ENCODE measurements at regions not wholly inside any gene's neighbourhood (a gene's known extent, or its start where the extent isn't known, plus 50 kb on each side); places are given as distances from the start of the nearest gene placed in this dataset.
"Not testable (repeated sequence)": the region's sequence is repeated elsewhere in the genome, so short reads cannot be mapped to it uniquely, and the experiment has no call there.

DNA sequence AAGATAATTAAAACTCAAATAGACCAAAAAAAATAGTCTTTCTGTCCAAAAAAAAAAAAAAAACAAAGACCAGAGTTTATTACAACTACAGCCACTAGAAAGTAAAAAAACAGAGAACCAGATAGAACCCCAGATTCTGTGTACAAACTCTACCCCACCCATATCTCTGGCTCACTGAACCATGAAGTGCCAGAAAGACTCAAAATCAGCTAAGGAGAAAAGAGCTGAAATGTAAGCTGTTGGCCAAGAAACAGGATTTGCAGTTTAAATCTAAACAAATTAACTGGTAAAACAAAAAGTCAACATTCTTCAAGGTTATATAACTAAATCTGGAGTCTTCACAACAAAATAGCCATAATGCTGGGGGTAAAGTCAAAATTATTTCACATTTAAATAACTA is 278.9 kb downstream of the SEC16B start:
- Histone ChIP-seq H3K36me3 (ENCODE audit: insufficient read depth, low read length) (no peaks in the 10 kb centered on the region), H3K27ac (no peak overlapping the region), H3K9ac (ENCODE audit: insufficient read length) (no peak overlapping the region), H3K9me3 (ENCODE audit: low read depth, low read length) (no peaks in the 10 kb centered on the region), H3K4me3 (no peak overlapping the region)
- TF ChIP-seq EZH2 (IDR thresholded peaks at IDR 0.05) (no peak), POLR2AphosphoS5 (IDR thresholded peaks at IDR 0.05; ENCODE audit: borderline replicate concordance, low read depth, low read length) (no peak), FOXP2 (optimal IDR thresholded peaks at IDR 0.05; ENCODE audit: control extremely low read depth, extremely low read length, insufficient read depth) (no peak)
- no peak for DNase-seq (ENCODE audit: low read depth, low spot score)

DNA sequence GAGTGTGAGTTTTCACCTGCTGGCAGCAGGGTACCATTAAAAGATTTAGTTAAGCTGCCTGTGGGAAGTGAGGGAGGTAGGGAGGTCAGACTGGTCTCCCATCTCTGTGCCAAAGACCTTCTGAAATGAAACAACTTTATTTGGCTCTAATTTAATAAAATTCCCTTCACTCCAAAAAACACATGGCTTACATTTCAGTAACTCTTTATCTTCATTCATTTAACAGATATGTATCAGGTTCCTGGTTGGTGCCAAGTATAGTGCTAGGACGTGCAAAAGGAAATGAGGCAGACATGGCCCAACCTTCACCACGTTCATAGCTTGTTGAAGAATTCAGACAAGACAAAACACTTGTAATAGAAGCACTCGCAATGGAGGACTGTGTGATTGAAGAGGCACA is 282.3 kb downstream of the SEC16B start:
- TF ChIP-seq POLR2AphosphoS5 (IDR thresholded peaks at IDR 0.05; ENCODE audit: borderline replicate concordance, low read depth, low read length) (no peak), FOXP2 (optimal IDR thresholded peaks at IDR 0.05; ENCODE audit: control extremely low read depth, extremely low read length, insufficient read depth) (no peak), EZH2 (IDR thresholded peaks at IDR 0.05) (no peak)
- Histone ChIP-seq H3K36me3 (ENCODE audit: insufficient read depth, low read length) (no peaks in the 10 kb centered on the region), H3K9me3 (ENCODE audit: low read depth, low read length) (no peaks in the 10 kb centered on the region), H3K27ac (no peak overlapping the region), H3K9ac (ENCODE audit: insufficient read length) (no peak overlapping the region), H3K4me3 (no peak overlapping the region)
- DNase-seq (ENCODE audit: low read depth, low spot score): no peak

DNA sequence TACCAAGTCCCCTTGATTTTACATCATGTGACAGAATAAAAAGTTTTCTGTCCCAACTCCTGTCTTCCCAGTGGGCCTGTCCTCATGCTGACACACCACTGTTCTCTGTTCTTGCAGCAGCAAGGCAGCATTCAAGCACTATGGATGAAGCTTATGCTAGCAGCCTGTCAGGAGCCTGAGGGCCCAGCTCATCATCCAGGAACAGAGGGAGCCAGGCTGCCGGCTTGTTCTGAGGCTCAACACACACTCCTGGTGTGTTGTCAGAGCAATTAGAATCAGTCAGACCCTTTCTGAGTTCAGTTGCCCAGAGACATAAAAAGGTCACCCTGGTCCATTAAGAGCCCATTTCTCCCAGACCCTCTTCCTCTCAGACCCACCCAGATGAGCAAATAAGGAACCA is 282.9 kb downstream of the SEC16B start:
- H3K9ac ChIP-seq (ENCODE audit: insufficient read length): no peak overlapping the region
- H3K9me3 ChIP-seq (ENCODE audit: low read depth, low read length): no peaks in the 10 kb centered on the region
- H3K36me3 ChIP-seq (ENCODE audit: insufficient read depth, low read length): no peaks in the 10 kb centered on the region
- no peak overlapping the region for H3K27ac ChIP-seq
- TF ChIP-seq EZH2 (IDR thresholded peaks at IDR 0.05): no peak
- no peak for TF ChIP-seq FOXP2 (optimal IDR thresholded peaks at IDR 0.05; ENCODE audit: control extremely low read depth, extremely low read length, insufficient read depth)
- TF ChIP-seq POLR2AphosphoS5 (IDR thresholded peaks at IDR 0.05; ENCODE audit: borderline replicate concordance, low read depth, low read length): no peak
- DNase-seq (ENCODE audit: low read depth, low spot score): no peak
- no peak overlapping the region for H3K4me3 ChIP-seq

- no peaks in the 10 kb centered on the region for H3K9me3 ChIP-seq (ENCODE audit: low read depth, low read length)
- no peak overlapping the region for H3K4me3 ChIP-seq
- H3K9ac ChIP-seq (ENCODE audit: insufficient read length): no peak overlapping the region
- no peak for TF ChIP-seq EZH2 (IDR thresholded peaks at IDR 0.05)
- no peak for TF ChIP-seq POLR2AphosphoS5 (IDR thresholded peaks at IDR 0.05; ENCODE audit: borderline replicate concordance, low read depth, low read length)
- TF ChIP-seq FOXP2 (optimal IDR thresholded peaks at IDR 0.05; ENCODE audit: control extremely low read depth, extremely low read length, insufficient read depth): no peak
- DNase-seq (ENCODE audit: low read depth, low spot score): no peak
- H3K36me3 ChIP-seq (ENCODE audit: insufficient read depth, low read length): no peaks in the 10 kb centered on the region
- no peak overlapping the region for H3K27ac ChIP-seq
Observed at GRCh38 chr1:177669161-177669560, 300.7 kb downstream of the SEC16B start.

- Histone ChIP-seq H3K36me3 (ENCODE audit: insufficient read depth, low read length) (no peaks in the 10 kb centered on the region), H3K4me3 (no peak overlapping the region), H3K9ac (ENCODE audit: insufficient read length) (no peak overlapping the region), H3K27ac (no peak overlapping the region), H3K9me3 (ENCODE audit: low read depth, low read length) (no peaks in the 10 kb centered on the region)
- no peak for DNase-seq (ENCODE audit: low read depth, low spot score)
- TF ChIP-seq POLR2AphosphoS5 (IDR thresholded peaks at IDR 0.05; ENCODE audit: borderline replicate concordance, low read depth, low read length) (no peak), FOXP2 (optimal IDR thresholded peaks at IDR 0.05; ENCODE audit: control extremely low read depth, extremely low read length, insufficient read depth) (no peak), EZH2 (IDR thresholded peaks at IDR 0.05) (no peak)
Observed at GRCh38 chr1:177665935-177666334, 303.9 kb downstream of the SEC16B start.

DNA sequence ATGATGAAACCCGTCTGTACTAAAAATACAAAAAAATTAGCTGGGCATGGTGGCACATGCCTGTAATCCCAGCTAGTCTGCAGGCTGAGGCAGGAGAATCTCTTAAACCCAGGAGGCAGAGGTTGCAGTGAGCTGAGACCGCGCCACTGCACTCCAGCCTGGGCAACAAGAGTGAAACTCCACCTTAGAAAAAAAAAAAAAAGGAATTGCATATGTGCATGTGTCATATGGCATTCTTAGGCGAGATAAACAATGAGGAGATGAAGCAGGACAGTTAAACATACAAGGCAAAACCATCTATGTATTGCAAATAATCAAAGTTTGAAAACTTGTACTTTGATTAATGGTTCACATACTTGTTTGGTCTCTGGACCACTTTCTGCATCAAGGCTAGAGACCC is 305.1 kb downstream of the SEC16B start:
- H3K9me3 ChIP-seq (ENCODE audit: low read depth, low read length); H3K27ac ChIP-seq; H3K36me3 ChIP-seq (ENCODE audit: insufficient read depth, low read length); H3K4me3 ChIP-seq; DNase-seq (ENCODE audit: low read depth, low spot score); H3K9ac ChIP-seq (ENCODE audit: insufficient read length): not testable (repeated sequence)

DNA sequence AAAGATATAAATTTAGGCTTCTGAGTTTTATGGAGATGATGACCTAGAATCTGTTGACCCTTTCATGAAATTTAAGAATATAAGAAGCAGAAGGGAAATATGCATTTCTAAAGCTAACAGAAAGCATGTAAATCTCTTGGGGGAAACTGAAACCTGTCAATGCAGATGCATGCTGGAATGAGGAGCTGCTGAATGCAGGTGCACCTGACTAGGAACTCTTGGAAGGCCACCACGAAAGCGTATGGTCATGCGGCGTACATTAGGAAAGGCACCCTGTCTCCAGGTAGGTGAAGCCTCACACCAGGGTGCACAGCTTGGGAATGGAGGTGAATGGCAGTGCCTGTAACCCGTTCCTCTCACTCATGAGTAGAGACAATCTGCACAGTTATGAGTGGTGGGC is 309.7 kb downstream of the SEC16B start:
- H3K4me3 ChIP-seq: no peak overlapping the region
- H3K36me3 ChIP-seq (ENCODE audit: insufficient read depth, low read length): no peaks in the 10 kb centered on the region
- DNase-seq (ENCODE audit: low read depth, low spot score): no peak
- no peak overlapping the region for H3K27ac ChIP-seq
- H3K9me3 ChIP-seq (ENCODE audit: low read depth, low read length): no peaks in the 10 kb centered on the region
- TF ChIP-seq FOXP2 (optimal IDR thresholded peaks at IDR 0.05; ENCODE audit: control extremely low read depth, extremely low read length, insufficient read depth): no peak
- no peak for TF ChIP-seq POLR2AphosphoS5 (IDR thresholded peaks at IDR 0.05; ENCODE audit: borderline replicate concordance, low read depth, low read length)
- no peak for TF ChIP-seq EZH2 (IDR thresholded peaks at IDR 0.05)
- no peak overlapping the region for H3K9ac ChIP-seq (ENCODE audit: insufficient read length)

DNA sequence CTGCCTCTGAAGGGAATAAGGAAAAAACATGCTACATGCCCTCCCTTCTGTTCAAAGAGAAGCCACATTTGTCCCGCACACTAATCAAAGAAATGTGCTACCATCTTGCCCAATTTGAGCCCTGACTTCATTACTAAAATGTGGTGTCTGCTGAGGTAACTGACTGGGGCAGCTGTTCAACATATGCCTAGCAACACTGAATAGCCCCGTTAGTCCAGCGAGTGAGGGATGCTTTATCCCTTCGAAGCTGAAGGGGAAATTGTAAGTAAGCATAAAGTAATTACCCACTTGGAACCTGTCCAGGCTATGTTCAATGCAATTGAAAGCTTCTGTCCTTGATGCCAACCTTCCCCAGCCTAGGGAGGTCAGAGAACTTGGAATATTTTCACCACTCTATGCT is 310.6 kb downstream of the SEC16B start:
- H3K4me3 ChIP-seq: no peak overlapping the region
- TF ChIP-seq POLR2AphosphoS5 (IDR thresholded peaks at IDR 0.05; ENCODE audit: borderline replicate concordance, low read depth, low read length): no peak
- no peak for TF ChIP-seq FOXP2 (optimal IDR thresholded peaks at IDR 0.05; ENCODE audit: control extremely low read depth, extremely low read length, insufficient read depth)
- no peak for TF ChIP-seq EZH2 (IDR thresholded peaks at IDR 0.05)
- no peak overlapping the region for H3K9ac ChIP-seq (ENCODE audit: insufficient read length)
- H3K27ac ChIP-seq: no peak overlapping the region
- no peaks in the 10 kb centered on the region for H3K36me3 ChIP-seq (ENCODE audit: insufficient read depth, low read length)
- DNase-seq (ENCODE audit: low read depth, low spot score): no peak
- H3K9me3 ChIP-seq (ENCODE audit: low read depth, low read length): no peaks in the 10 kb centered on the region

DNA sequence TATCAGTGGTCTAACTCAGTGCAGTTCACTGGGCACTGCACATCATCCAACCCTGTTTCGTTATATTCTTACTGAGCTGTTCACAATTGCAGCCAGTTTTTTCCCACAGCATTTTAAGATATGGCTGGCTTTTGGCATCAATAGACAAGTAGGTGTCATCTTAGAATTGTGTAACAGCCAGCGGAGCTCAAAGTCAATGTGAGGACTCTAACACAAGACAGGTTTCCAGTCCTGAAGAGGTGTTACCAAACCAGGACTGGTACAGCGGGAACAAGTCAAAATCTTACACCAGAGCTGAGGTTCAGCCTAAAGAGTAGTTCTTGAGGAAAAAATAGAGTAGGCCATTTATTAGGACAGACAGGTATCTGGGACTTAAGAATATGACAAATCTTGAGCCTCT is 313.3 kb downstream of the SEC16B start:
- no peak for TF ChIP-seq POLR2AphosphoS5 (IDR thresholded peaks at IDR 0.05; ENCODE audit: borderline replicate concordance, low read depth, low read length)
- TF ChIP-seq FOXP2 (optimal IDR thresholded peaks at IDR 0.05; ENCODE audit: control extremely low read depth, extremely low read length, insufficient read depth): no peak
- TF ChIP-seq EZH2 (IDR thresholded peaks at IDR 0.05): no peak
- no peaks in the 10 kb centered on the region for H3K36me3 ChIP-seq (ENCODE audit: insufficient read depth, low read length)
- H3K9me3 ChIP-seq (ENCODE audit: low read depth, low read length): no peaks in the 10 kb centered on the region
- no peak overlapping the region for H3K4me3 ChIP-seq
- H3K9ac ChIP-seq (ENCODE audit: insufficient read length): no peak overlapping the region
- DNase-seq (ENCODE audit: low read depth, low spot score): no peak
- no peak overlapping the region for H3K27ac ChIP-seq

Data from SK-N-MC (cell line).